Osteocyte (in vitro differentiated cells): ENCODE measurements at regions not wholly inside any gene's neighbourhood (a gene's known extent, or its start where the extent isn't known, plus 50 kb on each side); places are given as distances from the start of the nearest gene placed in this dataset.
"Not testable (repeated sequence)": the region's sequence is repeated elsewhere in the genome, so short reads cannot be mapped to it uniquely, and the experiment has no call there.

ENCODE experiments used
- DNase-seq: peaks from one replicate; pipeline ENCODE4 v3.0.0; 2021; ENCODE audit warnings: mixed read lengths; ENCODE audit not compliant: unreplicated experiment; ENCODE audit errors: extremely low spot score
- H3K27ac Mint-ChIP-seq: one replicate; pipeline ENCODE4 v1.8.0; 2021; ENCODE audit warnings: mild to moderate bottlenecking, mixed read lengths; ENCODE audit not compliant: unreplicated experiment
- H3K27me3 Mint-ChIP-seq: one replicate; pipeline ENCODE4 v1.8.0; 2021; ENCODE audit warnings: mixed read lengths; ENCODE audit not compliant: unreplicated experiment
- H3K36me3 Mint-ChIP-seq: one replicate; pipeline ENCODE4 v1.8.0; 2021; ENCODE audit warnings: mixed read lengths; ENCODE audit not compliant: unreplicated experiment
- H3K4me1 Mint-ChIP-seq: one replicate; pipeline ENCODE4 v1.8.0; 2021; ENCODE audit warnings: mixed read lengths; ENCODE audit not compliant: unreplicated experiment
- H3K4me3 Mint-ChIP-seq: one replicate; pipeline ENCODE4 v1.8.0; 2021; ENCODE audit warnings: mild to moderate bottlenecking, moderate library complexity, mixed read lengths; ENCODE audit not compliant: unreplicated experiment
- H3K9me3 Mint-ChIP-seq: one replicate; pipeline ENCODE4 v1.8.0; 2021; ENCODE audit warnings: mixed read lengths; ENCODE audit not compliant: unreplicated experiment
- CTCF ChIP-seq: fragments of 200-600 bp; sonication (generic); IDR thresholded peaks from 2 replicates; pipeline ENCODE4 v1.5.0; 2021; ENCODE audit warnings: antibody characterized with exemption, mild to moderate bottlenecking, moderate library complexity

GRCh38 chr16:52113533-52114183, 433.3 kb downstream of the TOX3 start:
- no peak for DNase-seq
- H3K27me3 Mint-ChIP-seq: no peaks in the 10 kb centered on the region
- H3K4me1 Mint-ChIP-seq: peaks cover 27% of the 10 kb centered on the region
- no peak overlapping the region for H3K4me3 Mint-ChIP-seq
- H3K27ac Mint-ChIP-seq: peak overlapping the region; percentile 82
- no peak for TF ChIP-seq CTCF
- no peaks in the 10 kb centered on the region for H3K36me3 Mint-ChIP-seq
- H3K9me3 Mint-ChIP-seq: peaks cover 6% of the 10 kb centered on the region

- H3K9me3 Mint-ChIP-seq, H3K27me3 Mint-ChIP-seq, H3K27ac Mint-ChIP-seq, DNase-seq, H3K4me3 Mint-ChIP-seq, H3K36me3 Mint-ChIP-seq, H3K4me1 Mint-ChIP-seq: not testable (repeated sequence)
These were observed 441.9 kb downstream of the TOX3 start for GRCh38 chr16:52104993-52105392.

GRCh38 chr16:52103791-52104190, 443.2 kb downstream of the TOX3 start:
- no peak for TF ChIP-seq CTCF
- no peak overlapping the region for H3K4me3 Mint-ChIP-seq
- H3K27me3 Mint-ChIP-seq: no peaks in the 10 kb centered on the region
- H3K27ac Mint-ChIP-seq: no peak overlapping the region
- H3K9me3 Mint-ChIP-seq: no peaks in the 10 kb centered on the region
- H3K4me1 Mint-ChIP-seq: peaks cover 5% of the 10 kb centered on the region
- no peaks in the 10 kb centered on the region for H3K36me3 Mint-ChIP-seq
- DNase-seq: no peak

GRCh38 chr16:52101246-52101645, 445.7 kb downstream of the TOX3 start:
- no peaks in the 10 kb centered on the region for H3K9me3 Mint-ChIP-seq
- H3K36me3 Mint-ChIP-seq: no peaks in the 10 kb centered on the region
- no peak for DNase-seq
- no peaks in the 10 kb centered on the region for H3K27me3 Mint-ChIP-seq
- no peak overlapping the region for H3K4me3 Mint-ChIP-seq
- H3K4me1 Mint-ChIP-seq: peaks cover 2% of the 10 kb centered on the region
- no peak for TF ChIP-seq CTCF
- H3K27ac Mint-ChIP-seq: no peak overlapping the region

GRCh38 chr16:52099382-52099781, 447.6 kb downstream of the TOX3 start:
- H3K27ac Mint-ChIP-seq: no peak overlapping the region
- H3K27me3 Mint-ChIP-seq: no peaks in the 10 kb centered on the region
- no peak for DNase-seq
- H3K36me3 Mint-ChIP-seq: no peaks in the 10 kb centered on the region
- H3K4me3 Mint-ChIP-seq: no peak overlapping the region
- no peaks in the 10 kb centered on the region for H3K4me1 Mint-ChIP-seq
- no peak for TF ChIP-seq CTCF
- H3K9me3 Mint-ChIP-seq: no peaks in the 10 kb centered on the region

GRCh38 chr16:52095471-52095870, 451.5 kb downstream of the TOX3 start:
- TF ChIP-seq CTCF: no peak
- Mint-ChIP-seq H3K36me3 (no peaks in the 10 kb centered on the region), H3K27ac (no peak overlapping the region), H3K27me3 (no peaks in the 10 kb centered on the region), H3K9me3 (no peaks in the 10 kb centered on the region), H3K4me1 (peaks cover under 1% of the 10 kb centered on the region), H3K4me3 (no peak overlapping the region)
- no peak for DNase-seq
